ENCODE measurements at regions not wholly inside any gene's neighbourhood (a gene's known extent, or its start where the extent isn't known, plus 50 kb on each side); places are given as distances from the start of the nearest gene placed in this dataset.

- Histone ChIP-seq H3K27me3 (ENCODE audit: control insufficient read depth, insufficient read depth, low read length) (no peaks in the 10 kb centered on the region), H3K36me3 (ENCODE audit: control insufficient read depth, insufficient read depth, low read length) (no peaks in the 10 kb centered on the region), H3K4me3 (ENCODE audit: low read depth, low read length) (no peak overlapping the region)
- no peak for TF ChIP-seq CTCF (IDR thresholded peaks at IDR 0.05; ENCODE audit: insufficient read depth, low read length, severe bottlenecking)
- DNase-seq (ENCODE audit: low read depth) (no peak), FAIRE-seq (no peak)
Measured at GRCh38 chr2:155517362-155517761, 815.2 kb downstream of the NR4A2 start.

- Histone ChIP-seq H3K4me3 (ENCODE audit: low read depth, low read length) (no peak overlapping the region), H3K36me3 (ENCODE audit: control insufficient read depth, insufficient read depth, low read length) (no peaks in the 10 kb centered on the region), H3K27me3 (ENCODE audit: control insufficient read depth, insufficient read depth, low read length) (no peaks in the 10 kb centered on the region)
- no peak for TF ChIP-seq CTCF (IDR thresholded peaks at IDR 0.05; ENCODE audit: insufficient read depth, low read length, severe bottlenecking)
- DNase-seq (ENCODE audit: low read depth) (no peak), FAIRE-seq (no peak)
Measured at GRCh38 chr2:155513248-155513647, 814.8 kb downstream of the KCNJ3 start.

- no peak for FAIRE-seq
- no peaks in the 10 kb centered on the region for H3K36me3 ChIP-seq (ENCODE audit: control insufficient read depth, insufficient read depth, low read length)
- H3K27me3 ChIP-seq (ENCODE audit: control insufficient read depth, insufficient read depth, low read length), result no peaks in the 10 kb centered on the region
- H3K4me3 ChIP-seq (ENCODE audit: low read depth, low read length), result no peak overlapping the region
- TF ChIP-seq CTCF (IDR thresholded peaks at IDR 0.05; ENCODE audit: insufficient read depth, low read length, severe bottlenecking), result no peak
- DNase-seq (ENCODE audit: low read depth), result no peak
Measured at GRCh38 chr2:155502766-155503165, 804.3 kb downstream of the KCNJ3 start.

- TF ChIP-seq CTCF (IDR thresholded peaks at IDR 0.05; ENCODE audit: insufficient read depth, low read length, severe bottlenecking), result no peak
- H3K4me3 ChIP-seq (ENCODE audit: low read depth, low read length), result no peak overlapping the region
- DNase-seq (ENCODE audit: low read depth) (no peak), FAIRE-seq (no peak)
- no peaks in the 10 kb centered on the region for H3K27me3 ChIP-seq (ENCODE audit: control insufficient read depth, insufficient read depth, low read length)
- H3K36me3 ChIP-seq (ENCODE audit: control insufficient read depth, insufficient read depth, low read length), result no peaks in the 10 kb centered on the region
Measured at GRCh38 chr2:155498106-155498505, 799.6 kb downstream of the KCNJ3 start.

- FAIRE-seq (no peak), DNase-seq (ENCODE audit: low read depth) (no peak)
- H3K36me3 ChIP-seq (ENCODE audit: control insufficient read depth, insufficient read depth, low read length), result no peaks in the 10 kb centered on the region
- H3K27me3 ChIP-seq (ENCODE audit: control insufficient read depth, insufficient read depth, low read length), result no peaks in the 10 kb centered on the region
- TF ChIP-seq CTCF (IDR thresholded peaks at IDR 0.05; ENCODE audit: insufficient read depth, low read length, severe bottlenecking), result no peak
- no peak overlapping the region for H3K4me3 ChIP-seq (ENCODE audit: low read depth, low read length)
Measured at GRCh38 chr2:155494744-155495143, 796.2 kb downstream of the KCNJ3 start.

GRCh38 chr2:155485141-155485842, 786.8 kb downstream of the KCNJ3 start:
- no peak overlapping the region for H3K4me3 ChIP-seq (ENCODE audit: low read depth, low read length)
- FAIRE-seq, result no peak
- H3K36me3 ChIP-seq (ENCODE audit: control insufficient read depth, insufficient read depth, low read length), result no peaks in the 10 kb centered on the region
- no peaks in the 10 kb centered on the region for H3K27me3 ChIP-seq (ENCODE audit: control insufficient read depth, insufficient read depth, low read length)
- TF ChIP-seq CTCF (IDR thresholded peaks at IDR 0.05; ENCODE audit: insufficient read depth, low read length, severe bottlenecking), result no peak
- peak; percentile 46 for DNase-seq (ENCODE audit: low read depth)

Data from bronchial epithelial cell (primary cell).